Uterus (tissue), 2 donors: ENCODE measurements at regions not wholly inside any gene's neighbourhood (a gene's known extent, or its start where the extent isn't known, plus 50 kb on each side); places are given as distances from the start of the nearest gene placed in this dataset.

ENCODE experiments used
- CTCF ChIP-seq, 4 experiments: fragments of 200-600 bp in 2 of 4; fragments of 450-650 bp in 2 of 4; sonication (generic) in 2 of 4; IDR thresholded peaks; one replicate each; pipeline ENCODE4 v1.5.1; 2016 to 2019; ENCODE audit warnings: antibody characterized with exemption in 4 of 4, mild to moderate bottlenecking in 2 of 4, moderate library complexity in 1 of 4
- POLR2A ChIP-seq, 2 donors: fragments of 450-650 bp; IDR thresholded peaks; one replicate each; pipeline ENCODE4 v1.6.1; 2016; ENCODE audit warnings: antibody characterized with exemption in 2 of 2, mild to moderate bottlenecking in 1 of 2, moderate library complexity in 1 of 2

GRCh38 chr6:48764286-48765044, 653.5 kb upstream of the PTCHD4 start:
- TF ChIP-seq CTCF (IDR thresholded peaks at IDR 0.05) (no peak), POLR2A (IDR thresholded peaks at IDR 0.05) (no peak)
